C4-2B (cell line): ENCODE measurements at regions not wholly inside any gene's neighbourhood (a gene's known extent, or its start where the extent isn't known, plus 50 kb on each side); places are given as distances from the start of the nearest gene placed in this dataset.

Experiments
- H3K27ac ChIP-seq: fragments of 450-650 bp; 2 replicates; pipeline ENCODE4 v1.5.1; 2017
- CTCF ChIP-seq: fragments of 450-650 bp; conservative IDR thresholded peaks from 2 replicates; pipeline ENCODE4 v1.5.1; 2017; ENCODE audit warnings: mild to moderate bottlenecking
- ZFX ChIP-seq: fragments of 450-650 bp; IDR thresholded peaks from 2 replicates; pipeline ENCODE4 v1.6.1; 2017

DNA sequence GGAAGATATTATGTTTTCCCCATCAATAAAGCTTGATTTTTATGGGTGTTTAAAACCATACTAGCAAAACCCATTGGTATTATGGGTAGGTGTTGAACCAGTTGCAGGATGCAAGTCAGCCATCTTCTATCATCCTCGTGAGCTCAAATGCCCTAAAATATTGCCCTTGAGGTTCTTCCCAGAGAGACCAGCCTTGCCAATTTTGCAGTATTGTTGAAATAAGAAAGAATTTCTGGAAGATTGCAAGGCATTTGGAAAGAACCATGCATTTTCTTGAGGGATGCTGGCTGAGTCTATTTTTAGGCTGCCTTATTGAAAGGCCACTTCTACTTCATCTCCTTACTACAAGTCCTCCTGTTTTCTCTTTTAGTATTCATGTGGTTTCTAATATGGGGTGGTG lies 60.9 kb upstream of the SOD3 start:
- TF ChIP-seq CTCF (no peak), ZFX (no peak)
- H3K27ac ChIP-seq = no peak overlapping the region

GRCh38 chr4:24736066-24736465 lies 59.3 kb upstream of the SOD3 start:
- no peak overlapping the region for H3K27ac ChIP-seq

GRCh38 chr4:24741910-24742309 lies 53.5 kb upstream of the SOD3 start:
- no peak overlapping the region for H3K27ac ChIP-seq
- TF ChIP-seq ZFX (no peak), CTCF (no peak)

More at GRCh38 chr4:24736066-24736465, 59.3 kb upstream of the SOD3 start:
- TF ChIP-seq CTCF (peak; percentile 59), ZFX (no peak)

- no peak overlapping the region for H3K27ac ChIP-seq
- TF ChIP-seq ZFX (no peak), CTCF (no peak)
Observed at GRCh38 chr4:24742335-24742734, 53.0 kb upstream of the SOD3 start.

DNA sequence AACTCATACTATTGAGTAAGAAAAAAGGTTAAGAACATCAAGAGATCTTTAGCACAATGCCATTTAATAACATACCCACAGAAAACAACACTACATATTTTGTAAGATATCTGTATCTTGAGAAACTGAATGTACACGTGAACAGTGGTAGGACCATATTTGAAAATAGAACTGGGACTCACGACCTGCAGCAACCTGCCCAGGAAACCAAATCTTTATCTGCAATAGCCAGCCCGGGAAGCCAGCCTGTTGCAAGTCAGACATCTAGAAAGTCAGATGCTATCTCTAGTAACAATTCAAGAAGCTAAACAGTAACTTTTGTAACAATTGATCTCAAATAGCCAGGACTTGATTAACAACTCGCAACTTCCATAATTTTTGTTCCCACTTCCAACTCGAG lies 52.6 kb upstream of the SOD3 start:
- TF ChIP-seq CTCF (no peak), ZFX (no peak)
- no peak overlapping the region for H3K27ac ChIP-seq

- TF ChIP-seq CTCF = no peak
- no peak for TF ChIP-seq ZFX
- H3K27ac ChIP-seq = no peak overlapping the region
Observed at GRCh38 chr4:24743206-24743605, 52.2 kb upstream of the SOD3 start.

GRCh38 chr4:24743927-24744326 lies 51.4 kb upstream of the SOD3 start:
- H3K27ac ChIP-seq = no peak overlapping the region
- no peak for TF ChIP-seq CTCF
- no peak for TF ChIP-seq ZFX
